ENCODE measurements at regions not wholly inside any gene's neighbourhood (a gene's known extent, or its start where the extent isn't known, plus 50 kb on each side); places are given as distances from the start of the nearest gene placed in this dataset.
A peak's percentile ranks its signal among the peaks of the same experiment; 100 is the strongest.

GRCh38 chr12:111310076-111310870, 58.6 kb downstream of the PHETA1 start:
- peaks cover 5% of the 10 kb centered on the region for H3K36me3 Mint-ChIP-seq (ENCODE audit: low read depth)
- no peak overlapping the region for H3K27ac Mint-ChIP-seq
- DNase-seq, result no peak
- peaks cover 6% of the 10 kb centered on the region for H3K4me1 Mint-ChIP-seq
- ChIA-PET CTCF (no interaction called here), POLR2A (no interaction called here)
- peaks cover 2% of the 10 kb centered on the region for H3K27me3 Mint-ChIP-seq
- no peak overlapping the region for H3K4me3 Mint-ChIP-seq
- peaks cover 18% of the 10 kb centered on the region for H3K9me3 Mint-ChIP-seq

GRCh38 chr12:111309584-111309983, 59.3 kb downstream of the PHETA1 start:
- no peak for DNase-seq
- H3K27ac Mint-ChIP-seq, result no peak overlapping the region
- peaks cover 9% of the 10 kb centered on the region for H3K36me3 Mint-ChIP-seq (ENCODE audit: low read depth)
- H3K9me3 Mint-ChIP-seq, result peaks cover 23% of the 10 kb centered on the region
- no peak overlapping the region for H3K4me3 Mint-ChIP-seq
- peaks cover 6% of the 10 kb centered on the region for H3K4me1 Mint-ChIP-seq
- ChIA-PET CTCF (no interaction called here), POLR2A (no interaction called here)
- H3K27me3 Mint-ChIP-seq, result peaks cover 2% of the 10 kb centered on the region

- Mint-ChIP-seq H3K9me3 (peaks cover 30% of the 10 kb centered on the region), H3K36me3 (ENCODE audit: low read depth) (peaks cover 9% of the 10 kb centered on the region), H3K27ac (no peak overlapping the region), H3K4me1 (peaks cover 4% of the 10 kb centered on the region), H3K27me3 (no peaks in the 10 kb centered on the region), H3K4me3 (no peak overlapping the region)
- ChIA-PET POLR2A (interaction anchor here (0.7 kb wide), 1 partner anchor 26 kb away, joined by 8 read pairs; no protein-coding TSS in a partner anchor), CTCF (interaction anchor here (0.5 kb wide), 1 partner anchor 10 kb away, joined by 3 read pairs; no protein-coding TSS in a partner anchor)
- no peak for DNase-seq
Measured at GRCh38 chr12:111308473-111308872, 60.4 kb downstream of the PHETA1 start.

- Mint-ChIP-seq H3K36me3 (ENCODE audit: low read depth) (peaks cover 9% of the 10 kb centered on the region), H3K4me1 (peaks cover 2% of the 10 kb centered on the region), H3K4me3 (no peak overlapping the region), H3K27me3 (no peaks in the 10 kb centered on the region), H3K9me3 (peaks cover 28% of the 10 kb centered on the region), H3K27ac (no peak overlapping the region)
- ChIA-PET CTCF (no interaction called here), POLR2A (no interaction called here)
- peak; percentile 32 for DNase-seq
Measured at GRCh38 chr12:111304642-111305071, 64.2 kb downstream of the PHETA1 start.

- no peak overlapping the region for H3K27ac Mint-ChIP-seq
- H3K4me1 Mint-ChIP-seq, result no peaks in the 10 kb centered on the region
- peaks cover 26% of the 10 kb centered on the region for H3K9me3 Mint-ChIP-seq
- ChIA-PET CTCF (interaction anchor here (0.6 kb wide), 2 partner anchors 234 to 293 kb away, joined by 3 read pairs; no protein-coding TSS in a partner anchor), POLR2A (interaction anchor here (0.6 kb wide), 1 partner anchor 131 kb away, joined by 3 read pairs; no protein-coding TSS in a partner anchor)
- H3K4me3 Mint-ChIP-seq, result no peak overlapping the region
- no peak for DNase-seq
- peaks cover 7% of the 10 kb centered on the region for H3K36me3 Mint-ChIP-seq (ENCODE audit: low read depth)
- no peaks in the 10 kb centered on the region for H3K27me3 Mint-ChIP-seq
Measured at GRCh38 chr12:111303531-111303930, 65.4 kb downstream of the PHETA1 start.

GRCh38 chr12:111298582-111299436, 70.1 kb downstream of the PHETA1 start:
- CTCF ChIA-PET, result interaction anchor here (0.5 to 1.5 kb wide), 3 partner anchors 20 to 1462 kb away, joined by 3 read pairs; no protein-coding TSS in a partner anchor

GRCh38 chr12:111297703-111298426, 71.0 kb downstream of the PHETA1 start:
- H3K4me3 Mint-ChIP-seq, result no peak overlapping the region
- ChIA-PET POLR2A (no interaction called here), CTCF (interaction anchor here (0.9 to 1.5 kb wide), 2 partner anchors 19 to 277 kb away, joined by 3 read pairs; no protein-coding TSS in a partner anchor)
- H3K4me1 Mint-ChIP-seq, result no peaks in the 10 kb centered on the region
- DNase-seq, result no peak
- no peaks in the 10 kb centered on the region for H3K36me3 Mint-ChIP-seq (ENCODE audit: low read depth)
- H3K27ac Mint-ChIP-seq, result no peak overlapping the region
- no peaks in the 10 kb centered on the region for H3K27me3 Mint-ChIP-seq
- no peaks in the 10 kb centered on the region for H3K9me3 Mint-ChIP-seq

More at GRCh38 chr12:111298582-111299436, 70.1 kb downstream of the PHETA1 start:
- POLR2A ChIA-PET, result no interaction called here
- Mint-ChIP-seq H3K4me1 (no peaks in the 10 kb centered on the region), H3K27ac (no peak overlapping the region), H3K4me3 (no peak overlapping the region), H3K36me3 (ENCODE audit: low read depth) (no peaks in the 10 kb centered on the region), H3K27me3 (no peaks in the 10 kb centered on the region), H3K9me3 (no peaks in the 10 kb centered on the region)
- peak; percentile 45 for DNase-seq

GRCh38 chr12:111296906-111297463, 71.9 kb downstream of the PHETA1 start:
- Mint-ChIP-seq H3K4me3 (no peak overlapping the region), H3K4me1 (no peaks in the 10 kb centered on the region), H3K36me3 (ENCODE audit: low read depth) (no peaks in the 10 kb centered on the region), H3K9me3 (no peaks in the 10 kb centered on the region), H3K27me3 (no peaks in the 10 kb centered on the region), H3K27ac (no peak overlapping the region)
- ChIA-PET CTCF (no interaction called here), POLR2A (no interaction called here)
- DNase-seq, result no peak

- no peak overlapping the region for H3K4me3 Mint-ChIP-seq
- H3K27me3 Mint-ChIP-seq, result no peaks in the 10 kb centered on the region
- CTCF ChIA-PET, result no interaction called here
- H3K4me1 Mint-ChIP-seq, result no peaks in the 10 kb centered on the region
- no peak for DNase-seq
- no peaks in the 10 kb centered on the region for H3K9me3 Mint-ChIP-seq
- no peak overlapping the region for H3K27ac Mint-ChIP-seq
- POLR2A ChIA-PET, result no interaction called here
- no peaks in the 10 kb centered on the region for H3K36me3 Mint-ChIP-seq (ENCODE audit: low read depth)
Measured at GRCh38 chr12:111295176-111295575, 73.7 kb downstream of the PHETA1 start.

GRCh38 chr12:111293266-111294009, 75.5 kb downstream of the PHETA1 start:
- Mint-ChIP-seq H3K9me3 (no peaks in the 10 kb centered on the region), H3K36me3 (ENCODE audit: low read depth) (no peaks in the 10 kb centered on the region), H3K27ac (no peak overlapping the region), H3K27me3 (no peaks in the 10 kb centered on the region), H3K4me3 (no peak overlapping the region), H3K4me1 (no peaks in the 10 kb centered on the region)
- ChIA-PET POLR2A (no interaction called here), CTCF (interaction anchor here (0.6 kb wide), 1 partner anchor 203 kb away, joined by 3 read pairs; no protein-coding TSS in a partner anchor)
- DNase-seq, result no peak

- no peaks in the 10 kb centered on the region for H3K36me3 Mint-ChIP-seq (ENCODE audit: low read depth)
- no peaks in the 10 kb centered on the region for H3K9me3 Mint-ChIP-seq
- no peaks in the 10 kb centered on the region for H3K4me1 Mint-ChIP-seq
- ChIA-PET CTCF (interaction anchor here (0.6 kb wide), 2 partner anchors 397 to 1652 kb away, joined by 3 to 4 read pairs; no protein-coding TSS in a partner anchor), POLR2A (no interaction called here)
- DNase-seq, result no peak
- H3K4me3 Mint-ChIP-seq, result no peak overlapping the region
- H3K27ac Mint-ChIP-seq, result no peak overlapping the region
- H3K27me3 Mint-ChIP-seq, result no peaks in the 10 kb centered on the region
Measured at GRCh38 chr12:111291357-111291756, 77.5 kb downstream of the PHETA1 start.

- no peak overlapping the region for H3K4me3 Mint-ChIP-seq
- no peaks in the 10 kb centered on the region for H3K27me3 Mint-ChIP-seq
- CTCF ChIA-PET, result no interaction called here
- no peaks in the 10 kb centered on the region for H3K36me3 Mint-ChIP-seq (ENCODE audit: low read depth)
- POLR2A ChIA-PET, result no interaction called here
- no peaks in the 10 kb centered on the region for H3K9me3 Mint-ChIP-seq
- DNase-seq, result no peak
- H3K4me1 Mint-ChIP-seq, result no peaks in the 10 kb centered on the region
- H3K27ac Mint-ChIP-seq, result no peak overlapping the region
Measured at GRCh38 chr12:111288771-111289170, 80.1 kb downstream of the PHETA1 start.
